HepG2 (cell line): ENCODE measurements at regions not wholly inside any gene's neighbourhood (a gene's known extent, or its start where the extent isn't known, plus 50 kb on each side); places are given as distances from the start of the nearest gene placed in this dataset.

Experiments
- AHR ChIP-seq: IDR thresholded peaks from 2 replicates; pipeline ENCODE4 v1.6.1; 2018; ENCODE audit warnings: missing genetic modification reagents, missing compliant biosample characterization
- CREB1 ChIP-seq, 2 experiments: fragments of 450-650 bp in 1 of 2; IDR thresholded peaks; 2 replicates each; pipeline ENCODE4 v1.6.1; 2016 to 2017; ENCODE audit warnings: control low read depth in 1 of 2, mild to moderate bottlenecking in 1 of 2, missing compliant biosample characterization in 1 of 2, missing genetic modification characterization in 1 of 2
- HDAC1 ChIP-seq: sonication (generic); formaldehyde crosslinking; IDR thresholded peaks from 2 replicates; pipeline ENCODE4 v1.5.1; 2020; ENCODE audit warnings: mild to moderate bottlenecking, missing genetic modification reagents
- HNRNPLL ChIP-seq: fragments of 200-400 bp; formaldehyde crosslinking; IDR thresholded peaks from 2 replicates; pipeline ENCODE4 v1.6.1; 2017; ENCODE audit warnings: mild to moderate bottlenecking, low read depth, low read length; ENCODE audit not compliant: poor library complexity, severe bottlenecking
- NKX3-1 ChIP-seq: sonication (generic); formaldehyde crosslinking; IDR thresholded peaks from 2 replicates; pipeline ENCODE4 v1.5.0; 2020; ENCODE audit warnings: missing genetic modification reagents
- POLR2G ChIP-seq: fragments of 200-400 bp; formaldehyde crosslinking; IDR thresholded peaks from 2 replicates; pipeline ENCODE4 v1.6.1; 2018; ENCODE audit warnings: mild to moderate bottlenecking, low read depth, low read length, moderate library complexity
- RBM39 ChIP-seq: fragments of 200-400 bp; formaldehyde crosslinking; IDR thresholded peaks from one replicate; pipeline ENCODE4 v1.6.1; 2018; ENCODE audit warnings: antibody characterized with exemption, mild to moderate bottlenecking, low read depth, low read length; ENCODE audit not compliant: poor library complexity, severe bottlenecking
- RERE ChIP-seq: IDR thresholded peaks from 2 replicates; pipeline ENCODE4 v1.6.1; 2016; ENCODE audit warnings: low read depth, missing genetic modification reagents, missing compliant biosample characterization
- ZKSCAN5 ChIP-seq: sonication (generic); formaldehyde crosslinking; IDR thresholded peaks from 2 replicates; pipeline ENCODE4 v1.5.1; 2020; ENCODE audit warnings: mild to moderate bottlenecking, missing genetic modification reagents
- ZNF253 ChIP-seq: sonication (generic); formaldehyde crosslinking; IDR thresholded peaks from 2 replicates; pipeline ENCODE4 v1.8.0; 2022; ENCODE audit warnings: mild to moderate bottlenecking, missing genetic modification reagents, borderline replicate concordance
- ZNF33B ChIP-seq: sonication (generic); formaldehyde crosslinking; IDR thresholded peaks from 2 replicates; pipeline ENCODE4 v1.5.1; 2020; ENCODE audit warnings: mild to moderate bottlenecking, missing genetic modification reagents
- ZNF550 ChIP-seq: sonication (generic); formaldehyde crosslinking; IDR thresholded peaks from 2 replicates; pipeline ENCODE4 v1.4.0; 2020; ENCODE audit warnings: mild to moderate bottlenecking, missing genetic modification reagents, borderline replicate concordance
- ZNF674 ChIP-seq: sonication (generic); formaldehyde crosslinking; IDR thresholded peaks from 2 replicates; pipeline ENCODE4 v1.5.0; 2020; ENCODE audit warnings: low read depth, mild to moderate bottlenecking, missing genetic modification reagents
- ZSCAN9 ChIP-seq: IDR thresholded peaks from 2 replicates; pipeline ENCODE4 v1.6.1; 2016; ENCODE audit warnings: borderline replicate concordance
- TF ChIP-seq, protein P1 (sequence below): sonication (generic); formaldehyde crosslinking; IDR thresholded peaks from 2 replicates; pipeline ENCODE4 v1.4.0; 2020; ENCODE audit warnings: missing genetic modification reagents, borderline replicate concordance
- TF ChIP-seq, protein P2 (sequence below): sonication (generic); formaldehyde crosslinking; IDR thresholded peaks from 2 replicates; pipeline ENCODE4 v1.8.0; 2022; ENCODE audit warnings: mild to moderate bottlenecking, missing genetic modification reagents, moderate library complexity

GRCh38 chr12:19780460-19780859 is 341.2 kb downstream of the AEBP2 start (continued):
- TF ChIP-seq RERE (CRISPR knock-in tag) (no peak), RBM39 (no peak), ZNF674 (CRISPR knock-in tag) (no peak), ZNF550 (CRISPR knock-in tag) (no peak), AHR (CRISPR knock-in tag) (no peak), HNRNPLL (no peak), ZKSCAN5 (CRISPR knock-in tag) (no peak), ZNF253 (CRISPR knock-in tag) (no peak), NKX3-1 (CRISPR knock-in tag) (no peak), HDAC1 (CRISPR knock-in tag) (no peak), POLR2G (no peak), ZSCAN9 (CRISPR knock-in tag) (no peak), ZNF33B (no peak), CREB1 (IDR thresholded peaks at IDR 0.05) (no peak), CREB1 (CRISPR knock-in tag; IDR thresholded peaks at IDR 0.05) (no peak)
- TF ChIP-seq, protein P1, sequence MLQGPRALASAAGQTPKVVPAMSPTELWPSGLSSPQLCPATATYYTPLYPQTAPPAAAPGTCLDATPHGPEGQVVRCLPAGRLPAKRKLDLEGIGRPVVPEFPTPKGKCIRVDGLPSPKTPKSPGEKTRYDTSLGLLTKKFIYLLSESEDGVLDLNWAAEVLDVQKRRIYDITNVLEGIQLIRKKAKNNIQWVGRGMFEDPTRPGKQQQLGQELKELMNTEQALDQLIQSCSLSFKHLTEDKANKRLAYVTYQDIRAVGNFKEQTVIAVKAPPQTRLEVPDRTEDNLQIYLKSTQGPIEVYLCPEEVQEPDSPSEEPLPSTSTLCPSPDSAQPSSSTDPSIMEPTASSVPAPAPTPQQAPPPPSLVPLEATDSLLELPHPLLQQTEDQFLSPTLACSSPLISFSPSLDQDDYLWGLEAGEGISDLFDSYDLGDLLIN (CRISPR knock-in tag), result no peak
- TF ChIP-seq, protein P2, sequence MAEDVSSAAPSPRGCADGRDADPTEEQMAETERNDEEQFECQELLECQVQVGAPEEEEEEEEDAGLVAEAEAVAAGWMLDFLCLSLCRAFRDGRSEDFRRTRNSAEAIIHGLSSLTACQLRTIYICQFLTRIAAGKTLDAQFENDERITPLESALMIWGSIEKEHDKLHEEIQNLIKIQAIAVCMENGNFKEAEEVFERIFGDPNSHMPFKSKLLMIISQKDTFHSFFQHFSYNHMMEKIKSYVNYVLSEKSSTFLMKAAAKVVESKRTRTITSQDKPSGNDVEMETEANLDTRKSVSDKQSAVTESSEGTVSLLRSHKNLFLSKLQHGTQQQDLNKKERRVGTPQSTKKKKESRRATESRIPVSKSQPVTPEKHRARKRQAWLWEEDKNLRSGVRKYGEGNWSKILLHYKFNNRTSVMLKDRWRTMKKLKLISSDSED (CRISPR knock-in tag), result no peak
